ENCODE measurements at regions not wholly inside any gene's neighbourhood (a gene's known extent, or its start where the extent isn't known, plus 50 kb on each side); places are given as distances from the start of the nearest gene placed in this dataset.

DNA sequence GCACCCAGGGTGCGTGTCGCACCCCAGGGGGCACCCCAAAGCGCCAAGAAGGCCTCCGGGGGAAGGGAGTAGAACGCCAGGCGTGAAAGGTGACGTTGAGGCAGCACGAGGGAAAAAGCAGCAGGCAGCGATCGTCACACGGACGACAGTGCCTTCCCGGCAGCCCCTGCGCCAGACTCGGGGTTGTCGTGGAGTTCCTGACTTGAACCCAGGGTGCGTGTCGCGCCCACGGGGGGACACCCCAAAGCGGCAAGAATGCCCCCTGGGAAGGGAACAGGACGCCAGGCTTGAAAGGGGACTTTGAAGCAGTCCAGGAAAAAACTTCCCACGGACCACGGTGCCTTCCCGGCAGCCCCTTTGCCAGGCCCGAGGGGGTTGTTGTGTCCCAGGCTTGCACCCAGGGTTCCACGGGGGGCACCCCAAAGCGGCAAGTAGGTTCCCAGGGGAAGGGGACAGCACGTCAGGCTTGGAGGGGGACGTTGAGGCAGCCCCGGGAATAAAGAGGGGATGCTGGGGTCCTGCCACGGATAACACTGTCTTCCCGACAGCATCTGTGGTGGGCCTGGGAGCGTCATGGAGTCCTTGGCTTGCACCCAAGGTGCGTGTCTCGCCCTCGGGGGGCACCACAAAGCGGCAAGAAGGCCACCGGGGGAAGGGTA lies 159.2 kb upstream of the ALG10B start:
- H3K27ac ChIP-seq: no peak overlapping the region
- no peak for TF ChIP-seq ZFX (IDR thresholded peaks at IDR 0.05)
- TF ChIP-seq, protein P1, sequence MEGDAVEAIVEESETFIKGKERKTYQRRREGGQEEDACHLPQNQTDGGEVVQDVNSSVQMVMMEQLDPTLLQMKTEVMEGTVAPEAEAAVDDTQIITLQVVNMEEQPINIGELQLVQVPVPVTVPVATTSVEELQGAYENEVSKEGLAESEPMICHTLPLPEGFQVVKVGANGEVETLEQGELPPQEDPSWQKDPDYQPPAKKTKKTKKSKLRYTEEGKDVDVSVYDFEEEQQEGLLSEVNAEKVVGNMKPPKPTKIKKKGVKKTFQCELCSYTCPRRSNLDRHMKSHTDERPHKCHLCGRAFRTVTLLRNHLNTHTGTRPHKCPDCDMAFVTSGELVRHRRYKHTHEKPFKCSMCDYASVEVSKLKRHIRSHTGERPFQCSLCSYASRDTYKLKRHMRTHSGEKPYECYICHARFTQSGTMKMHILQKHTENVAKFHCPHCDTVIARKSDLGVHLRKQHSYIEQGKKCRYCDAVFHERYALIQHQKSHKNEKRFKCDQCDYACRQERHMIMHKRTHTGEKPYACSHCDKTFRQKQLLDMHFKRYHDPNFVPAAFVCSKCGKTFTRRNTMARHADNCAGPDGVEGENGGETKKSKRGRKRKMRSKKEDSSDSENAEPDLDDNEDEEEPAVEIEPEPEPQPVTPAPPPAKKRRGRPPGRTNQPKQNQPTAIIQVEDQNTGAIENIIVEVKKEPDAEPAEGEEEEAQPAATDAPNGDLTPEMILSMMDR (conservative IDR thresholded peaks at IDR 0.05): no peak

DNA sequence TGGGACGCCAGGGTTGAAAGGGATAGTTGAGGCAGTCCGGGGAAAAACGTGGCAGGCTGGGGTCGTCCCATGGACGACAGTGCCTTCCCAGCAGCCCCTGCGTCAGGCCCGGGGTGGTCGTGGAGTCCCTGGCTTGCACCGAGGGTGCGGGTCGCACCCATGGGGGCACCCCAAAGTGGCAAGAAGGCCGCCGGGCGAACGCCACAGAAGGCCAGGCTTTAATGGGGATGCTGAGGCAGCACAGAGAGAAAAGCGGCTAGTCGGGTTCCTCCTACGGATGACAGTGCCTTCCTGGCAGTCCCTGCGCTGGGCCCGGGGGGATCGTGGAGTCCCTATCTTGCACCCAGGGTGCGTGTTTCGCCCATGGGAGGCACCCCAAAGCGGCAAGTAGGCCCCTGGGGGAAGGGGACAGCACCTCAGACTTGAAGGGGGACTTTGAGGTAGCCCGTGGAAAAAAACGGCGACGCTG lies 158.6 kb upstream of the ALG10B start:
- H3K27ac ChIP-seq: no peak overlapping the region

GRCh38 chr12:38158428-38159091 lies 158.0 kb upstream of the ALG10B start:
- H3K27ac ChIP-seq: no peak overlapping the region
- no peak for TF ChIP-seq ZFX (IDR thresholded peaks at IDR 0.05)
- TF ChIP-seq, protein P1 (conservative IDR thresholded peaks at IDR 0.05): no peak

More for the DNA sequence above, 158.6 kb upstream of the ALG10B start:
- TF ChIP-seq ZFX (IDR thresholded peaks at IDR 0.05): no peak
- TF ChIP-seq, protein P1 (conservative IDR thresholded peaks at IDR 0.05): no peak

DNA sequence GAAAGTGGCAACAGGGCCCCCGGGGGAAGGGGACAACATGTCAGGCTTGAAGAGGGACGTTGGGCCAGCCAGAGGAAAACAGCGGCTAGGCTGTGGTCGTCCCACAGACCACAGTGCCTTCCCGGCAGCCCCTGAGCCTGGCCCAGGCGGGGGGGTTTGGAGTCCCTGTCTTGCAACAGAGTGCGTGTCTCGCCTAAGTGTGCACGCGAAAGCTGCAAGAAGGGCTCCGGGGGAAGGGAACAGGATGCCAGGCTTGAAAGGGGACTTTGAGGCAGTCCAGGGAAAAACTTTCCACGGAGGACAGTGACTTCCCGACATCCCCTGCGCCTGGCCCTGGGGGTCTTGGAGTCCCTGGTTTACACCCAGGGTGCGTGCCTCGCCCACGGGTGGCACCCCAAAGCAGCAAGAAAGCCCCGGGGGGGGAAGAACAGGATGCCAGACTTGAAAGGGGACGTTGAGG lies 157.5 kb upstream of the ALG10B start:
- H3K27ac ChIP-seq: no peak overlapping the region
- TF ChIP-seq ZFX (IDR thresholded peaks at IDR 0.05): no peak
- TF ChIP-seq, protein P1 (conservative IDR thresholded peaks at IDR 0.05): no peak

- TF ChIP-seq, protein P1 (conservative IDR thresholded peaks at IDR 0.05): no peak
- no peak for TF ChIP-seq ZFX (IDR thresholded peaks at IDR 0.05)
These were observed 156.8 kb upstream of the ALG10B start for GRCh38 chr12:38159591-38160317.

DNA sequence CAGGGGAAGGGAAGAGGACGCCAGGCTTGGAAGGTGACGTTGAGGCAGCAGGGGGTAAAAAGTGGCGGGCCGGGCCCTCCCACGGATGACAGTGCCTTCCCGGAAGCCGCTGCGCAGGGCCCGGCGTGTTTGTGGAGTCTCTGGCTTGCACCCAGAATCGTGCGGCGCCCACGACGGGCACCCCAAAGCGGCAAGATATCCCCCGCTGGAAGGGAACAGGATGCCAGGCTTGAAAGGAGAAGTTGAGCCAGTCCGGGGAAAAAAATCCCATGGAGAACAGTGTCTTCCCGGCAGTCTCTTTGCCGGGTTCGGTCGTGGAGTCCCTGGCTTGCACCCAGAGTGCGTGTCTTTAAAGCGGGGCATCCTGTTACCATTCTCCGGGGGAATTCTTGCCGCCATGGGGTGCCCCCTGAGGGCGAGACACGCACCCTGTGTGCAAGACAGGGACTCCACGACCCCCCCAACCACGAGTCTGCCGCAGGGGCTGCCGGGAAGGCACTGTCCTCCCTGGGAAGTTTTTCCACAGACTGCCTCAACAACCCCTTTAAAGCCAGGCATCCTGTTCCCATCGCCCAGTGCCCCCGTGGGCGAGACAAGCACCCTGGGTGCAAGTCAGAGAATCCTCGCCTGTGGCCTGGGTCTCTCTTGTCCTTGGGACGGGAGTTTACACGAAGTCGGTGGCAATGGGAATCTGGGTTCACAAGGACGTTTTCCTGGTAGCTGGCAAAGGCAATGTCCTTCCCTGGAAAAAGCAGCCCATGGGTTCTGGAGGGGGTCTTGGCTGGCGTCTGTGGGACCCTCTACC lies 156.1 kb upstream of the ALG10B start:
- H3K27ac ChIP-seq: no peak overlapping the region
- TF ChIP-seq, protein P1 (conservative IDR thresholded peaks at IDR 0.05): no peak
- TF ChIP-seq ZFX (IDR thresholded peaks at IDR 0.05): no peak

More at GRCh38 chr12:38159591-38160317, 156.8 kb upstream of the ALG10B start:
- no peak overlapping the region for H3K27ac ChIP-seq

All from C4-2B (cell line).